K562 (cell line): ENCODE measurements at regions not wholly inside any gene's neighbourhood (a gene's known extent, or its start where the extent isn't known, plus 50 kb on each side); places are given as distances from the start of the nearest gene placed in this dataset.

Experiments used
- ATAC-seq: fragments of 200-7000 bp; cut with Tn5 transposase; 3 replicates; pipeline ENCODE4 v1.9.1; 2020; ENCODE audit warnings: moderate library complexity
- BruUV-seq: library from RNA; stranded (reverse); fragments of 400-500 nt; replicated peaks from 2 replicates; lab custom pipeline; 2021; lab: Mats Ljungman, UMichigan
- CTCF ChIA-PET: fragments of 300-600 bp; formaldehyde crosslinking; extraction: SDS; loops from one replicate; lab custom pipeline; 2021; ENCODE audit warnings: low intra/inter-chr PET ratio; lab: Yijun Ruan, JAX
- POLR2A ChIA-PET: fragments of 300-600, 350-650 bp; sonication (Branson Sonifier 250); formaldehyde crosslinking; extraction: SDS; loops from one replicate; lab custom pipeline; 2021; ENCODE audit warnings: antibody characterized with exemption, inconsistent platforms; lab: Yijun Ruan, JAX
- DNase-seq, 4 experiments: peaks; one replicate each; pipeline versions ENCODE4 v3.0.0 to v3.0.0-alpha.2; 2011 to 2018; ENCODE audit warnings: low spot score in 3 of 4, mixed read lengths in 3 of 4; ENCODE audit errors: extremely low read depth in 1 of 4
- FAIRE-seq: peaks from 2 replicates; lab custom pipeline; 2011; peaks lifted over from hg19 to GRCh38; lab: Jason Lieb, UNC
- H2AFZ ChIP-seq: 2 replicates; pipeline ENCODE4 v1.6.0; 2011; ENCODE audit warnings: low read depth, low read length, control low read depth, inconsistent platforms
- H3K27ac ChIP-seq: fragments of 200-600 bp; 3 replicates; pipeline ENCODE4 v1.8.0; 2011; ENCODE audit warnings: low read depth, mild to moderate bottlenecking, control low read depth, inconsistent platforms, low read length, moderate library complexity, mixed read lengths; ENCODE audit errors: extremely low read depth
- H3K27me3 ChIP-seq, 2 experiments: fragments of 300-600 bp in 1 of 2; 2 replicates in 1 of 2; 3 replicates in 1 of 2; pipeline versions ENCODE4 v1.6.0 to v1.8.0; 2011; ENCODE audit warnings: inconsistent platforms in 2 of 2, low read length in 2 of 2, mild to moderate bottlenecking in 1 of 2, mixed read lengths in 1 of 2, moderate library complexity in 1 of 2; ENCODE audit not compliant: control insufficient read depth in 2 of 2, insufficient read depth in 2 of 2
- H3K36me3 ChIP-seq: fragments of 300-600 bp; 3 replicates; pipeline ENCODE4 v1.8.0; 2011; ENCODE audit warnings: mild to moderate bottlenecking, low read length, inconsistent platforms; ENCODE audit not compliant: control insufficient read depth, insufficient read depth
- H3K4me1 ChIP-seq, 2 experiments: fragments of 200-600 bp in 1 of 2; replicated peaks in 1 of 2; 2 replicates in 1 of 2; 3 replicates in 1 of 2; pipeline versions ENCODE4 v1.5.1 to v1.8.0; 2011; ENCODE audit warnings: inconsistent platforms in 2 of 2, low read length in 2 of 2, mild to moderate bottlenecking in 1 of 2, mixed read lengths in 1 of 2, moderate library complexity in 1 of 2; ENCODE audit not compliant: control insufficient read depth in 2 of 2, insufficient read depth in 2 of 2
- H3K4me2 ChIP-seq: 2 replicates; pipeline ENCODE4 v1.6.1; 2011; ENCODE audit warnings: low read length, control low read depth, inconsistent platforms, mixed read lengths; ENCODE audit not compliant: insufficient read depth
- H3K4me3 ChIP-seq: fragments of 200-600 bp; sonication (generic), shearing (Covaris generic); 2 replicates; pipeline ENCODE4 v1.5.1; 2016; ENCODE audit warnings: control low read depth, inconsistent platforms
- H3K79me2 ChIP-seq: fragments of 200-600 bp; 3 replicates; pipeline ENCODE4 v1.8.0; 2011; ENCODE audit warnings: low read length, inconsistent platforms; ENCODE audit not compliant: control insufficient read depth, insufficient read depth
- H3K9ac ChIP-seq, 2 experiments: 2 replicates each; pipeline versions ENCODE4 v1.6.0 to v1.6.1; 2011; ENCODE audit warnings: low read depth in 2 of 2, low read length in 2 of 2, control low read depth in 1 of 2, inconsistent platforms in 1 of 2, mild to moderate bottlenecking in 1 of 2, mixed read lengths in 1 of 2; ENCODE audit not compliant: insufficient read depth in 1 of 2
- H3K9me1 ChIP-seq: one replicate; pipeline ENCODE4 v1.6.0; 2011; ENCODE audit warnings: inconsistent platforms, mild to moderate bottlenecking, low read length, moderate library complexity; ENCODE audit not compliant: control insufficient read depth, insufficient read depth
- H3K9me3 ChIP-seq: replicated peaks from 2 replicates; pipeline ENCODE4 v1.5.1; 2011; ENCODE audit warnings: low read depth, low read length, inconsistent platforms; ENCODE audit not compliant: control insufficient read depth, insufficient read depth
- H4K20me1 ChIP-seq: replicated peaks from 2 replicates; pipeline ENCODE4 v1.6.1; 2011; ENCODE audit warnings: low read length, inconsistent platforms, mixed read lengths; ENCODE audit not compliant: control insufficient read depth, insufficient read depth
- NR2F6 ChIP-seq: fragments of 450-650 bp; formaldehyde crosslinking; IDR thresholded peaks from 2 replicates; pipeline ENCODE4 v1.4.0; 2020; ENCODE audit warnings: mild to moderate bottlenecking
- POU5F1 ChIP-seq: fragments of 150-350 bp; IDR thresholded peaks from 2 replicates; pipeline ENCODE4 v1.6.1; 2014; ENCODE audit warnings: borderline replicate concordance, low read length, low read depth, mild to moderate bottlenecking; ENCODE audit not compliant: partially characterized antibody
- ZBED1 ChIP-seq: IDR thresholded peaks from 2 replicates; pipeline ENCODE4 v1.6.1; 2014
- ZNF175 ChIP-seq: fragments of 200-800 bp; sonication (Bioruptor generic); IDR thresholded peaks from 2 replicates; pipeline ENCODE4 v1.6.1; 2016; ENCODE audit warnings: low read depth, mild to moderate bottlenecking, missing genetic modification characterization, missing compliant biosample characterization
- WGBS: fragments of 100-300 bp; shearing (Covaris generic); methylation state at CpG from one replicate; pipeline ENCODE4 v1.1.6; 2016; ENCODE audit warnings: low coverage, mixed read lengths; ENCODE audit not compliant: insufficient coverage; ENCODE audit errors: missing lambda C conversion rate; 5-methylcytosine and 5-hydroxymethylcytosine counted together
- in situ Hi-C: fragments of 300-500 bp; cut with MboI; formaldehyde crosslinking; loops from 4 replicates; pipeline ENCODE4 v1.15.0; 2018; ENCODE audit warnings: inconsistent platforms, mixed read lengths
- intact Hi-C: fragments of 100-400 bp; cut with micrococcal nuclease; formaldehyde crosslinking; loops from 2 replicates; pipeline ENCODE4 v1.14.2; 2022

- no TSS peak for BruUV-seq
- H3K27ac ChIP-seq = no peak overlapping the region
- no peaks in the 10 kb centered on the region for H3K4me1 ChIP-seq
- FAIRE-seq (no peak), ATAC-seq (no peak), DNase-seq (no peak)
- WGBS = 0% methylated on average over 2 of the region's 2 CpGs
- ChIA-PET CTCF (no interaction called here), POLR2A (no interaction called here)
- intact Hi-C loops = no loop called here
- H3K79me2 ChIP-seq = no peaks in the 10 kb centered on the region
- in situ Hi-C loops = no loop called here
- no peak overlapping the region for H3K9ac ChIP-seq
- no peak for TF ChIP-seq ZNF175 (CRISPR knock-in tag)
- H4K20me1 ChIP-seq = no peaks in the 10 kb centered on the region
- no peak overlapping the region for H2AFZ ChIP-seq
- H3K9me1 ChIP-seq = no peaks in the 10 kb centered on the region
- no peak overlapping the region for H3K4me2 ChIP-seq
- no peaks in the 10 kb centered on the region for H3K36me3 ChIP-seq
- no peaks in the 10 kb centered on the region for H3K9me3 ChIP-seq
- H3K4me3 ChIP-seq = no peak overlapping the region
- peaks cover 0 to 21% of the 10 kb centered on the region in 2 experiments; a peak in 2 of 5 replicates for H3K27me3 ChIP-seq
These were observed 207.5 kb upstream of the NCAM1 start for GRCh38 chr11:112753706-112754105.

DNA sequence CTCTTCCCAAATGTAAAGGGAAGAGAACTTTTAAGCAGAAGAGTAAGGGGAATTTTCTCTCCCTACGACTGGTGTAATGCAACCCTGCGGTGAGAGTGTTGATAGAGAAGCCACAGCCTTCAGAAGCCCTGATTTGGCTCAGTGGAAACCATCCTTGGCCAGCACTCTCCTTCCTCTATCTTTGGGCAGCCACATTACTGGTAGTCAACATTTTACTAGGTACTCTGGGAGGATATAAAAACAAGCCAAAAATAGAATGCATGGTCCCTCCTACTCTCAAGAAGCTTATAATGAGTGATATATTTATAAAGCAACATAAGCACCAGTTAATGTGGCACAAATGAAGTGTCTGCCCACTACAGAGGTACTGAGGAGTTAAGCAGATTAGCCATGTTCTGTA lies 201.8 kb upstream of the NCAM1 start:
- CTCF ChIA-PET = no interaction called here
- Histone ChIP-seq H3K9me1 (no peaks in the 10 kb centered on the region), H3K36me3 (no peaks in the 10 kb centered on the region)
- POLR2A ChIA-PET = no interaction called here
- BruUV-seq = no TSS peak
- TF ChIP-seq ZBED1 (no peak), NR2F6 (no peak), POU5F1 (no peak)
- TF ChIP-seq, all 486 proteins: peak for 0
- no peaks in the 10 kb centered on the region for H3K4me1 ChIP-seq
- ATAC-seq (no peak), DNase-seq (no peak), FAIRE-seq (no peak)
- no peaks in the 10 kb centered on the region; a peak in 1 of 5 replicates for H3K27me3 ChIP-seq
- H3K4me2 ChIP-seq = no peak overlapping the region
- H3K27ac ChIP-seq = no peak overlapping the region
- no peaks in the 10 kb centered on the region; the same call in 1 of the 2 replicates for H4K20me1 ChIP-seq
- no peak overlapping the region for H3K9ac ChIP-seq
- no peaks in the 10 kb centered on the region for H3K79me2 ChIP-seq
- WGBS = 0% methylated on average over 2 of the region's 2 CpGs
- no peaks in the 10 kb centered on the region for H3K9me3 ChIP-seq
- intact Hi-C loops = no loop called here
- no peak overlapping the region for H3K4me3 ChIP-seq
- H2AFZ ChIP-seq = no peak overlapping the region
- in situ Hi-C loops = no loop called here
